H9 (cell line): ENCODE measurements at regions not wholly inside any gene's neighbourhood (a gene's known extent, or its start where the extent isn't known, plus 50 kb on each side); places are given as distances from the start of the nearest gene placed in this dataset.

ENCODE experiments used
- DNase-seq: peaks from one replicate; pipeline ENCODE4 v3.0.0-alpha.2; 2017
- H2AFZ ChIP-seq: one replicate; pipeline ENCODE4 v1.6.1; 2013; ENCODE audit warnings: mild to moderate bottlenecking, low read length, control low read depth, moderate library complexity
- H2AK5ac ChIP-seq: 2 replicates; pipeline ENCODE4 v1.6.1; 2013; ENCODE audit warnings: low read length, control low read depth, mixed read lengths; ENCODE audit not compliant: insufficient read length
- H2BK120ac ChIP-seq: one replicate; pipeline ENCODE4 v1.6.1; 2013; ENCODE audit warnings: low read depth, mild to moderate bottlenecking, low read length, control low read depth, inconsistent platforms; ENCODE audit not compliant: poor library complexity, severe bottlenecking
- H2BK12ac ChIP-seq: 2 replicates; pipeline ENCODE4 v1.6.1; 2013; ENCODE audit warnings: low read length, control low read depth, mixed read lengths, low read depth; ENCODE audit not compliant: insufficient read length
- H2BK15ac ChIP-seq: 2 replicates; pipeline ENCODE4 v1.6.1; 2013; ENCODE audit warnings: low read depth, low read length, control low read depth
- H2BK20ac ChIP-seq: one replicate; pipeline ENCODE4 v1.6.1; 2013; ENCODE audit warnings: low read depth, mild to moderate bottlenecking, low read length, control low read depth, inconsistent platforms; ENCODE audit not compliant: poor library complexity, severe bottlenecking
- H2BK5ac ChIP-seq: 2 replicates; pipeline ENCODE4 v1.6.1; 2013; ENCODE audit warnings: low read length, control low read depth, mixed read lengths; ENCODE audit not compliant: insufficient read length
- H3K14ac ChIP-seq: 2 replicates; pipeline ENCODE4 v1.6.1; 2013; ENCODE audit warnings: low read length, control low read depth; ENCODE audit not compliant: insufficient read depth
- H3K18ac ChIP-seq: 2 replicates; pipeline ENCODE4 v1.6.1; 2013; ENCODE audit warnings: low read depth, mild to moderate bottlenecking, mixed read lengths, low read length, control low read depth; ENCODE audit not compliant: insufficient read length
- H3K23ac ChIP-seq: 2 replicates; pipeline ENCODE4 v1.6.1; 2013; ENCODE audit warnings: low read length, control low read depth, mixed read lengths, low read depth; ENCODE audit not compliant: insufficient read length
- H3K23me2 ChIP-seq: 2 replicates; pipeline ENCODE4 v1.6.1; 2013; ENCODE audit warnings: low read depth, mild to moderate bottlenecking, mixed read lengths, low read length, control low read depth; ENCODE audit not compliant: insufficient read length, poor library complexity, severe bottlenecking
- H3K27ac ChIP-seq: 2 replicates; pipeline ENCODE4 v1.5.1; 2013; ENCODE audit warnings: low read length, control low read depth, mixed read lengths, low read depth; ENCODE audit not compliant: insufficient read length
- H3K27me3 ChIP-seq: 2 replicates; pipeline ENCODE4 v1.6.1; 2013; ENCODE audit warnings: low read length, control low read depth, inconsistent platforms; ENCODE audit not compliant: insufficient read depth
- H3K4ac ChIP-seq: 2 replicates; pipeline ENCODE4 v1.6.1; 2013; ENCODE audit warnings: low read depth, mild to moderate bottlenecking, control low read depth, inconsistent platforms, low read length, moderate library complexity
- H3K4me1 ChIP-seq: 2 replicates; pipeline ENCODE4 v1.6.1; 2013; ENCODE audit warnings: low read length, control low read depth, inconsistent platforms; ENCODE audit not compliant: insufficient read depth
- H3K4me2 ChIP-seq: 2 replicates; pipeline ENCODE4 v1.6.1; 2013; ENCODE audit warnings: low read length, control low read depth, mixed read lengths; ENCODE audit not compliant: insufficient read length, insufficient read depth
- H3K56ac ChIP-seq: 2 replicates; pipeline ENCODE4 v1.6.1; 2013; ENCODE audit warnings: low read depth, mild to moderate bottlenecking, mixed read lengths, low read length, control low read depth; ENCODE audit not compliant: insufficient read length
- H3K79me1 ChIP-seq: 2 replicates; pipeline ENCODE4 v1.6.1; 2013; ENCODE audit warnings: low read depth, mild to moderate bottlenecking, moderate library complexity, low read length, control low read depth, inconsistent platforms; ENCODE audit not compliant: insufficient read depth, poor library complexity, severe bottlenecking
- H3K79me2 ChIP-seq: 2 replicates; pipeline ENCODE4 v1.6.1; 2013; ENCODE audit warnings: low read length, control low read depth, inconsistent platforms; ENCODE audit not compliant: insufficient read depth
- H3K9ac ChIP-seq: 2 replicates; pipeline ENCODE4 v1.6.1; 2013; ENCODE audit warnings: low read length, control low read depth, mixed read lengths; ENCODE audit not compliant: insufficient read length; ENCODE audit errors: extremely low read depth
- H3K9me3 ChIP-seq: one replicate; pipeline ENCODE4 v1.6.1; 2013; ENCODE audit warnings: low read depth, low read length, inconsistent platforms; ENCODE audit not compliant: control insufficient read depth
- H3T11ph ChIP-seq: one replicate; pipeline ENCODE4 v1.6.1; 2013; ENCODE audit warnings: mild to moderate bottlenecking, low read length, control low read depth, inconsistent platforms
- H4K20me1 ChIP-seq: one replicate; pipeline ENCODE4 v1.6.1; 2013; ENCODE audit not compliant: control insufficient read depth, insufficient read length, insufficient read depth
- H4K5ac ChIP-seq: 2 replicates; pipeline ENCODE4 v1.6.1; 2013; ENCODE audit warnings: low read depth, mild to moderate bottlenecking, mixed read lengths, low read length, control low read depth; ENCODE audit not compliant: insufficient read length
- H4K8ac ChIP-seq: replicated peaks from 2 replicates; pipeline ENCODE4 v1.6.1; 2013; ENCODE audit warnings: low read length, control low read depth, mixed read lengths, low read depth; ENCODE audit not compliant: insufficient read length
- H4K91ac ChIP-seq: 2 replicates; pipeline ENCODE4 v1.6.1; 2013; ENCODE audit warnings: low read depth, mild to moderate bottlenecking, moderate library complexity, mixed read lengths, low read length, control low read depth; ENCODE audit not compliant: insufficient read length
- H3K27ac Mint-ChIP-seq, 3 experiments: 2 replicates in 2 of 3; 3 replicates in 1 of 3; pipeline ENCODE4 v1.8.0; 2020 to 2021; ENCODE audit warnings: mixed read lengths in 3 of 3, mild to moderate bottlenecking in 1 of 3, moderate library complexity in 1 of 3
- H3K27me3 Mint-ChIP-seq: 2 replicates; pipeline ENCODE4 v1.8.0; 2021; ENCODE audit warnings: low read depth, mild to moderate bottlenecking, moderate library complexity, mixed read lengths
- H3K36me3 Mint-ChIP-seq, 3 experiments: 2 replicates in 2 of 3; 3 replicates in 1 of 3; pipeline ENCODE4 v1.8.0; 2020 to 2021; ENCODE audit warnings: low read depth in 3 of 3, mixed read lengths in 3 of 3; ENCODE audit not compliant: insufficient read depth in 1 of 3
- H3K4me1 Mint-ChIP-seq, 2 experiments: 2 replicates each; pipeline ENCODE4 v1.8.0; 2020; ENCODE audit warnings: mixed read lengths in 2 of 2
- H3K4me3 Mint-ChIP-seq, 2 experiments: 2 replicates in 1 of 2; 3 replicates in 1 of 2; pipeline ENCODE4 v1.8.0; 2020 to 2021; ENCODE audit warnings: mild to moderate bottlenecking in 2 of 2, mixed read lengths in 2 of 2, moderate library complexity in 1 of 2
- H3K9me3 Mint-ChIP-seq, 2 experiments: 2 replicates in 1 of 2; 3 replicates in 1 of 2; pipeline ENCODE4 v1.8.0; 2020; ENCODE audit warnings: mild to moderate bottlenecking in 2 of 2, mixed read lengths in 2 of 2, moderate library complexity in 1 of 2
- WGBS: extraction: QIAGEN DNeasy Blood & Tissue Kit; methylation state at CpG from one replicate; pipeline ENCODE4 v1.1.7; 2013; ENCODE audit warnings: missing lambda C conversion rate, low lambda C conversion rate, mixed read lengths; ENCODE audit not compliant: insufficient read length; ENCODE audit errors: extremely low coverage; 5-methylcytosine and 5-hydroxymethylcytosine counted together
- TF ChIP-seq, protein P1 (sequence below): fragments of 200-600 bp; sonication (generic); conservative IDR thresholded peaks from 3 replicates; pipeline ENCODE4 v1.8.0; 2021; ENCODE audit warnings: antibody characterized with exemption, mild to moderate bottlenecking

DNA sequence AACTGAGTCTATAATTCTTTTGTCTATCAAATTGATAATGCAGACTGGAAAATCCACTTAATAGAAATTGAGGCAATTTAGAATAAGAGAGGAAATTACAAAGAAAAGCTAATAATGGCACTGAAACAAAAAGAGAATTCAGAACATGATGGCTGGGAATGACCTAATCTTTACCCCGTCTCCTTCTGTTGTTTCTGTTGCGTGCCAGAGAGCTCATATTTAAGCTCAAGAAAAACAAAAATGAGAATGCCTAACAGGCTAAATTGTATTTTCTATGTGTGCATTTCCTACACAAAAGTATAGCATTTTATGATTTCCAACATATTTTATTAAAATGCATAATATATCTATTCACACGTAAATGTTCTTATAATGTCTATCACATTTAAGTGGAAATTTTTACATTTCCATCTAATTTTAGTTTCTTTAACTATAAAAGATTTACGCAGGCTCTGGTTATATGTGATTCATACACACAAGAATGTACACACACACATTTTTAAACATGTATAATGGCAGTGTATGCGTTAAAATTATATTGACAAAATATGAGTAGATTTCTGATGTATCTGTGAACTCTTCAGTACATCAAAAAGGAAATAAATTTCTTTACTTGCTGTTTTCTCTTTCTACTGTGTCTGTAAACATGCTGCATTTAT is 432.3 kb downstream of the SLITRK6 start:
- no peak overlapping the region for H2BK12ac ChIP-seq
- H3K27ac Mint-ChIP-seq = no peak overlapping the region
- H2BK5ac ChIP-seq = no peak overlapping the region
- H3K4me1 Mint-ChIP-seq = no peaks in the 10 kb centered on the region
- no peak overlapping the region for H4K91ac ChIP-seq
- H3K79me1 ChIP-seq = no peaks in the 10 kb centered on the region
- no peak overlapping the region for H4K8ac ChIP-seq
- no peak overlapping the region for H2BK120ac ChIP-seq
- H3K4ac ChIP-seq = no peak overlapping the region
- TF ChIP-seq, protein P1, sequence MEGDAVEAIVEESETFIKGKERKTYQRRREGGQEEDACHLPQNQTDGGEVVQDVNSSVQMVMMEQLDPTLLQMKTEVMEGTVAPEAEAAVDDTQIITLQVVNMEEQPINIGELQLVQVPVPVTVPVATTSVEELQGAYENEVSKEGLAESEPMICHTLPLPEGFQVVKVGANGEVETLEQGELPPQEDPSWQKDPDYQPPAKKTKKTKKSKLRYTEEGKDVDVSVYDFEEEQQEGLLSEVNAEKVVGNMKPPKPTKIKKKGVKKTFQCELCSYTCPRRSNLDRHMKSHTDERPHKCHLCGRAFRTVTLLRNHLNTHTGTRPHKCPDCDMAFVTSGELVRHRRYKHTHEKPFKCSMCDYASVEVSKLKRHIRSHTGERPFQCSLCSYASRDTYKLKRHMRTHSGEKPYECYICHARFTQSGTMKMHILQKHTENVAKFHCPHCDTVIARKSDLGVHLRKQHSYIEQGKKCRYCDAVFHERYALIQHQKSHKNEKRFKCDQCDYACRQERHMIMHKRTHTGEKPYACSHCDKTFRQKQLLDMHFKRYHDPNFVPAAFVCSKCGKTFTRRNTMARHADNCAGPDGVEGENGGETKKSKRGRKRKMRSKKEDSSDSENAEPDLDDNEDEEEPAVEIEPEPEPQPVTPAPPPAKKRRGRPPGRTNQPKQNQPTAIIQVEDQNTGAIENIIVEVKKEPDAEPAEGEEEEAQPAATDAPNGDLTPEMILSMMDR = no peak
- no peaks in the 10 kb centered on the region for H3K27me3 ChIP-seq
- WGBS = no CpG with 5 or more reads among the region's 5 CpGs
- H3K9me3 ChIP-seq = no peaks in the 10 kb centered on the region
- no peaks in the 10 kb centered on the region for H3K4me1 ChIP-seq
- H3K23ac ChIP-seq = no peak overlapping the region
- H3T11ph ChIP-seq = no peak overlapping the region
- H3K18ac ChIP-seq = no peak overlapping the region
- no peak for DNase-seq
- H3K23me2 ChIP-seq = no peaks in the 10 kb centered on the region
- H3K9ac ChIP-seq = no peak overlapping the region
- no peak overlapping the region for H2BK20ac ChIP-seq
- no peaks in the 10 kb centered on the region for H4K20me1 ChIP-seq
- H3K27ac ChIP-seq = no peak overlapping the region
- H2BK15ac ChIP-seq = no peak overlapping the region
- H3K9me3 Mint-ChIP-seq = peaks cover 0 to 4% of the 10 kb centered on the region in 2 experiments; a peak in 2 of 5 replicates
- H2AFZ ChIP-seq = no peak overlapping the region
- H4K5ac ChIP-seq = no peak overlapping the region
- no peak overlapping the region for H3K4me3 Mint-ChIP-seq
- no peaks in the 10 kb centered on the region for H3K79me2 ChIP-seq
- H2AK5ac ChIP-seq = no peak overlapping the region
- H3K14ac ChIP-seq = no peak overlapping the region
- no peak overlapping the region for H3K56ac ChIP-seq
- H3K27me3 Mint-ChIP-seq = no peaks in the 10 kb centered on the region
- H3K36me3 Mint-ChIP-seq = no peaks in the 10 kb centered on the region
- H3K4me2 ChIP-seq = no peak overlapping the region
